ENCODE measurements at regions not wholly inside any gene's neighbourhood (a gene's known extent, or its start where the extent isn't known, plus 50 kb on each side); places are given as distances from the start of the nearest gene placed in this dataset.

DNA sequence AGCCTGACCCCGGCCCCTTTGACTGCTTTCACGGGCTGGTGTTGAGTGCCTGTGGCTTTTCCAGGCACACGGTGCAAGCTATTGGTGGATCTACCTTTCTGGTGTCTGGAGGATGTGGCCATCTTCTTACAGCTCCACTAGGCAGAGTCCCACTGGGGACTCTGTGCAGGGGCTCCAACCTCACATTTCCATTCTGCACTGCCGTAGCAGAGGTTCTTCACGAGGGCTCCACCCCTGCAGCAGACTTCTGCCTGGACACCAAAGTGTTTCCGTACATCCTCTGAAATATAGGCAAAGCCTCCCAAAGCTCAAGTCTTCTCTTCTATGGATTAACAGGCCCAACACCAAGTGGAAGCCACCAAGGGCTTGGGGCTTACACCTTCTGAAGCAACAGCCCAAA lies 691.5 kb upstream of the POU3F2 start:
- peaks cover 11% of the 10 kb centered on the region for H3K9me3 ChIP-seq (ENCODE audit: control insufficient read depth, insufficient read depth, low read length)
- no peaks in the 10 kb centered on the region for H3K27me3 ChIP-seq (ENCODE audit: control insufficient read depth, insufficient read depth, low read length)
- ChIA-PET POLR2A (no interaction called here), CTCF (no interaction called here)
- H3K27ac ChIP-seq (ENCODE audit: low read depth, low read length), result no peak overlapping the region
- no peak for DNase-seq (ENCODE audit: low read depth, low spot score)
- TF ChIP-seq, protein P1, sequence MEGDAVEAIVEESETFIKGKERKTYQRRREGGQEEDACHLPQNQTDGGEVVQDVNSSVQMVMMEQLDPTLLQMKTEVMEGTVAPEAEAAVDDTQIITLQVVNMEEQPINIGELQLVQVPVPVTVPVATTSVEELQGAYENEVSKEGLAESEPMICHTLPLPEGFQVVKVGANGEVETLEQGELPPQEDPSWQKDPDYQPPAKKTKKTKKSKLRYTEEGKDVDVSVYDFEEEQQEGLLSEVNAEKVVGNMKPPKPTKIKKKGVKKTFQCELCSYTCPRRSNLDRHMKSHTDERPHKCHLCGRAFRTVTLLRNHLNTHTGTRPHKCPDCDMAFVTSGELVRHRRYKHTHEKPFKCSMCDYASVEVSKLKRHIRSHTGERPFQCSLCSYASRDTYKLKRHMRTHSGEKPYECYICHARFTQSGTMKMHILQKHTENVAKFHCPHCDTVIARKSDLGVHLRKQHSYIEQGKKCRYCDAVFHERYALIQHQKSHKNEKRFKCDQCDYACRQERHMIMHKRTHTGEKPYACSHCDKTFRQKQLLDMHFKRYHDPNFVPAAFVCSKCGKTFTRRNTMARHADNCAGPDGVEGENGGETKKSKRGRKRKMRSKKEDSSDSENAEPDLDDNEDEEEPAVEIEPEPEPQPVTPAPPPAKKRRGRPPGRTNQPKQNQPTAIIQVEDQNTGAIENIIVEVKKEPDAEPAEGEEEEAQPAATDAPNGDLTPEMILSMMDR (IDR thresholded peaks at IDR 0.05; ENCODE audit: low read depth, low read length), result no peak
- H3K4me3 ChIP-seq (ENCODE audit: low read depth, low read length), result no peak overlapping the region

DNA sequence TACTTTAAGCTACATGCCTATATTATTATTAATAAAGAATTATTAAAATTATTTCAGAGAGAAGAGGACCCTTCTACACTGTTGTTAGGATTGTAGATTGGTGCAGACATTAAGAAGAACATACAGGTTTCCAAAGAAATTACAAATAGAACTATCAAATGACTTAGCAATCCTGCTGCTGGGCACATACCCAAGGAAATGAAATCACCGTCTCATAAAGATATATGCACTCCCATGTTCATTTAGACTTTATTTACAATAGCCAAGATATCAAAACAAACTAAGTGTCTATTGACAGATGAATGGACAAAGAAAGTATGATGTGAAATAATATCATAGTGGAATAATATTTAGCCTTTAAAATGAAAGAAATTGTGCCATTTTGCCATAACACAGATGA lies 687.7 kb upstream of the POU3F2 start:
- TF ChIP-seq, protein P1 (IDR thresholded peaks at IDR 0.05; ENCODE audit: low read depth, low read length), result no peak
- no peak for DNase-seq (ENCODE audit: low read depth, low spot score)
- H3K9me3 ChIP-seq (ENCODE audit: control insufficient read depth, insufficient read depth, low read length), result peaks cover 11% of the 10 kb centered on the region
- no peaks in the 10 kb centered on the region for H3K27me3 ChIP-seq (ENCODE audit: control insufficient read depth, insufficient read depth, low read length)
- no peak overlapping the region for H3K4me3 ChIP-seq (ENCODE audit: low read depth, low read length)
- ChIA-PET POLR2A (no interaction called here), CTCF (no interaction called here)
- H3K27ac ChIP-seq (ENCODE audit: low read depth, low read length), result no peak overlapping the region

- ChIA-PET CTCF (no interaction called here), POLR2A (no interaction called here)
- Histone ChIP-seq H3K4me3 (ENCODE audit: low read depth, low read length) (no peak overlapping the region), H3K9me3 (ENCODE audit: control insufficient read depth, insufficient read depth, low read length) (peaks cover 6% of the 10 kb centered on the region; the same call in 1 of the 2 replicates), H3K27me3 (ENCODE audit: control insufficient read depth, insufficient read depth, low read length) (no peaks in the 10 kb centered on the region), H3K27ac (ENCODE audit: low read depth, low read length) (no peak overlapping the region)
- no peak for DNase-seq (ENCODE audit: low read depth, low spot score)
- TF ChIP-seq, protein P1 (IDR thresholded peaks at IDR 0.05; ENCODE audit: low read depth, low read length), result no peak
Observed at GRCh38 chr6:98156580-98156979, 677.8 kb upstream of the POU3F2 start.

GRCh38 chr6:98179606-98180005 lies 654.8 kb upstream of the POU3F2 start:
- POLR2A ChIA-PET, result no interaction called here
- CTCF ChIA-PET, result no interaction called here
- Histone ChIP-seq H3K27ac (ENCODE audit: low read depth, low read length) (no peak overlapping the region), H3K27me3 (ENCODE audit: control insufficient read depth, insufficient read depth, low read length) (no peaks in the 10 kb centered on the region), H3K9me3 (ENCODE audit: control insufficient read depth, insufficient read depth, low read length) (peaks cover 3% of the 10 kb centered on the region; the same call in 1 of the 2 replicates), H3K4me3 (ENCODE audit: low read depth, low read length) (no peak overlapping the region)
- TF ChIP-seq, protein P1 (IDR thresholded peaks at IDR 0.05; ENCODE audit: low read depth, low read length), result no peak
- DNase-seq (ENCODE audit: low read depth, low spot score), result no peak

GRCh38 chr6:98200084-98200483 lies 634.3 kb upstream of the POU3F2 start:
- Histone ChIP-seq H3K9me3 (ENCODE audit: control insufficient read depth, insufficient read depth, low read length) (no peaks in the 10 kb centered on the region; the same call in 1 of the 2 replicates), H3K27me3 (ENCODE audit: control insufficient read depth, insufficient read depth, low read length) (no peaks in the 10 kb centered on the region), H3K27ac (ENCODE audit: low read depth, low read length) (no peak overlapping the region), H3K4me3 (ENCODE audit: low read depth, low read length) (no peak overlapping the region)
- TF ChIP-seq, protein P1 (IDR thresholded peaks at IDR 0.05; ENCODE audit: low read depth, low read length), result no peak
- no peak for DNase-seq (ENCODE audit: low read depth, low spot score)
- CTCF ChIA-PET, result no interaction called here
- POLR2A ChIA-PET, result no interaction called here

Data from AG04450 (cell line).